ENCODE measurements at regions not wholly inside any gene's neighbourhood (a gene's known extent, or its start where the extent isn't known, plus 50 kb on each side); places are given as distances from the start of the nearest gene placed in this dataset.

- no peak for DNase-seq (ENCODE audit: low read depth)
These were observed 140.9 kb downstream of the CXCL12 start for GRCh38 chr10:44243851-44244510.

GRCh38 chr10:44242826-44243225, 142.1 kb downstream of the CXCL12 start:
- DNase-seq (ENCODE audit: low read depth): no peak

GRCh38 chr10:44242091-44242490, 142.8 kb downstream of the CXCL12 start:
- no peak for DNase-seq (ENCODE audit: low read depth)

- no peak for DNase-seq (ENCODE audit: low read depth)
These were observed 144.2 kb downstream of the CXCL12 start for GRCh38 chr10:44240584-44241205.

GRCh38 chr10:44238212-44238611, 146.7 kb downstream of the CXCL12 start:
- no peak for DNase-seq (ENCODE audit: low read depth)

GRCh38 chr10:44237364-44238049, 147.4 kb downstream of the CXCL12 start:
- no peak for DNase-seq (ENCODE audit: low read depth)

- DNase-seq (ENCODE audit: low read depth): no peak
These were observed 149.5 kb downstream of the CXCL12 start for GRCh38 chr10:44235363-44235762.

- no peak for DNase-seq (ENCODE audit: low read depth)
These were observed 150.4 kb downstream of the CXCL12 start for GRCh38 chr10:44234483-44234875.

- no peak for DNase-seq (ENCODE audit: low read depth)
These were observed 151.1 kb downstream of the CXCL12 start for GRCh38 chr10:44233561-44234482.

GRCh38 chr10:44217274-44217820, 167.6 kb downstream of the CXCL12 start:
- no peak for DNase-seq (ENCODE audit: low read depth)

- no peak for DNase-seq (ENCODE audit: low read depth)
These were observed 168.8 kb downstream of the CXCL12 start for GRCh38 chr10:44216073-44216472.

- DNase-seq (ENCODE audit: low read depth): no peak
These were observed 175.1 kb downstream of the CXCL12 start for GRCh38 chr10:44209811-44210210.

GRCh38 chr10:44207160-44207559, 177.7 kb downstream of the CXCL12 start:
- no peak for DNase-seq (ENCODE audit: low read depth)

GRCh38 chr10:44206127-44206818, 178.6 kb downstream of the CXCL12 start:
- DNase-seq (ENCODE audit: low read depth): no peak

- DNase-seq (ENCODE audit: low read depth): no peak
These were observed 179.8 kb downstream of the CXCL12 start for GRCh38 chr10:44205067-44205466.

- no peak for DNase-seq (ENCODE audit: low read depth)
These were observed 181.4 kb downstream of the CXCL12 start for GRCh38 chr10:44203535-44203934.

- no peak for DNase-seq (ENCODE audit: low read depth)
These were observed 181.9 kb downstream of the CXCL12 start for GRCh38 chr10:44202952-44203351.

GRCh38 chr10:44201656-44202055, 183.2 kb downstream of the CXCL12 start:
- no peak for DNase-seq (ENCODE audit: low read depth)

- DNase-seq (ENCODE audit: low read depth): no peak
These were observed 183.9 kb downstream of the CXCL12 start for GRCh38 chr10:44201011-44201410.

GRCh38 chr10:44199991-44200655, 184.8 kb downstream of the CXCL12 start:
- DNase-seq (ENCODE audit: low read depth): no peak

GRCh38 chr10:44199267-44199666, 185.6 kb downstream of the CXCL12 start:
- DNase-seq (ENCODE audit: low read depth): no peak
